NCI-H1417 (cell line): ENCODE measurements at regions not wholly inside any gene's neighbourhood (a gene's known extent, or its start where the extent isn't known, plus 50 kb on each side); places are given as distances from the start of the nearest gene placed in this dataset.
"Not testable (repeated sequence)": the region's sequence is repeated elsewhere in the genome, so short reads cannot be mapped to it uniquely, and the experiment has no call there.

ENCODE experiments used
- DNase-seq, 3 experiments: peaks; one replicate each; lab custom pipeline; 2025; lab: John Stamatoyannopoulos, UW

DNA sequence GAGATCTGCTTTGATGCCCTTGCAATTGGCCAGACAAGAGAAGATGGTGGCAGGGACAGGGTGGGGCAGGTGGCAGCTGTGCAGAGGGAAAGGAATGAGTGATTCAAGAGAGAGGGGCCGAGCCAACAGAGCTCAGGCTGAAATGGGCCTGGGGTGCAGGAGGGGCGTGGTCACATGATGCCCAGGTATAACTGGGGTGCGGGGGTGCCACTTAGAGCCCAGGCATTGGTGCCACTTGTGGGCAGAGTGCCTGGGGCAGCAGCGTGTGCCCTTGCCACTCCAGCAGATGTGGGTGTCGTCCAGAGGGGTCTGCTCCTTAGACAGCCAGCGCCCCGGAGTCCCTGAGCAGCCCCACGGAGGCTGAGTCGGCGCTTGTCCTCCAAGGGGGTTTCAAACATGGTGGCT is 88.7 kb downstream of the PLXNA1 start:
- no peak for DNase-seq

DNA sequence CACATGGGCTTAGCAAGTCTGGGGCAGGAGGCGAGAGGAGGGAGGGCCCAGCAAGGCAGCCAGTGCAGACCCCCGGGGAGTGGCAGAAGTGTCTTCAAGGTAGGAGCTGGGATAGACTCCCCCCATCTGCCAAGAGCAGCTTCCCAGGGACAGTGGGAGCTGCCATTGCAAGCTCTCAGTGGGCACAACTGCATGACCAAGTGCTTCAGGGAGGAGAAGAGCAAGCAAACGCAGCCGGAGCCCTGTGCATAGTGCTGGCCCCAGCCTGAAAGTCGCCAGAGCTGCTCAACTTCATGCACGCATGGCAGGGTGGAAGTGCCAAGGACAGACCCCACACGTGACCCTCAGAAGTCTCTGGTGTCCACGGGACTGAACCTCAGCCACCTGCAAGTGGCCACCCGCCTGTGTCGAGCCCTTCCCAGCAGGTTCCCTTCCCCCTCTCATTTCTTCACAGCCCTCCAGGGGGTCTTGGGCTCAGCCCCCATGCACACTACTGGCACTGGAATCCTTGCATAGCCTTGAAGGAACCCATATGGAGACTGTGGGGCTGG is 89.4 kb downstream of the PLXNA1 start:
- peak in 1 of 3 experiments; percentile 11 for DNase-seq

DNA sequence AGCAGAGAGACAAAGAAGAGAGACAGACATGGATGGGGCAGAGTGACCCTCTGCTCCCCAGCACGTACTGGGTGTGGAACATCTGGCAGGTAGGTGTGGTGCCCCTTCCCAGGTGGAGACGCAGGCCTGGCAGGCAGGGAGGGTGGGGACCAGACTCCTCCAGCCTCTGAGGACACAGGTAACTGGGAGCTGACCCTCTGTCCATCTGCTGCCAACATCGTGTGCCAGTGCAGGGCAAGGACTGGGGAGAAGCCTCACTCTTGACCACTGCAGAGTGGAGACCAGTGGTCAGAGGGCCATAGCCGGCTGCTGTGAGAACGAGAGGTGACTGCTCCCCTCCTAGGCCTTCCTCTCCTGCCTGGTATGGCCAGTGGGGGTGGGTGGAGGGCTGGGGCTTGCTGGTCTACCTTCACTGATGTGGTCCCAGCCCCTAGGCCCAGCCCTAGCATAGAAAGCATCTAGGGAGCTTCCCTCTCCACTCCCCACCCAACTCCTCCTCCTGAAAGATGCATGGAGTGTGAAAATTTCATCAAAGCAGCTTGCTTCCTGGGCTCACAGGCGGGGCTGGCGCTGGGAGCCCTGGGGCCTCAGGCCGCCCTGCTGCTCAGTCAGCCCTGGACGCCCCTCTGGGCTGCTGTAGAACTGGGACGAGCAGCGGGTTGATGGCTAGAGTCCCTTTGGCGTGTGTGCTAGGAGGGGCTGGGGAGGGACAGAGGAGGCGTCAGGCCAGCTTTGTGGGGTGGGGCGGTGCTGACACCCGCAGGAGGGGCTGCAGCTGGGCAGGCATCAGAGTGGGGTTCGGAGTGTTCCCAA is 90.3 kb downstream of the PLXNA1 start:
- DNase-seq = no peak

DNA sequence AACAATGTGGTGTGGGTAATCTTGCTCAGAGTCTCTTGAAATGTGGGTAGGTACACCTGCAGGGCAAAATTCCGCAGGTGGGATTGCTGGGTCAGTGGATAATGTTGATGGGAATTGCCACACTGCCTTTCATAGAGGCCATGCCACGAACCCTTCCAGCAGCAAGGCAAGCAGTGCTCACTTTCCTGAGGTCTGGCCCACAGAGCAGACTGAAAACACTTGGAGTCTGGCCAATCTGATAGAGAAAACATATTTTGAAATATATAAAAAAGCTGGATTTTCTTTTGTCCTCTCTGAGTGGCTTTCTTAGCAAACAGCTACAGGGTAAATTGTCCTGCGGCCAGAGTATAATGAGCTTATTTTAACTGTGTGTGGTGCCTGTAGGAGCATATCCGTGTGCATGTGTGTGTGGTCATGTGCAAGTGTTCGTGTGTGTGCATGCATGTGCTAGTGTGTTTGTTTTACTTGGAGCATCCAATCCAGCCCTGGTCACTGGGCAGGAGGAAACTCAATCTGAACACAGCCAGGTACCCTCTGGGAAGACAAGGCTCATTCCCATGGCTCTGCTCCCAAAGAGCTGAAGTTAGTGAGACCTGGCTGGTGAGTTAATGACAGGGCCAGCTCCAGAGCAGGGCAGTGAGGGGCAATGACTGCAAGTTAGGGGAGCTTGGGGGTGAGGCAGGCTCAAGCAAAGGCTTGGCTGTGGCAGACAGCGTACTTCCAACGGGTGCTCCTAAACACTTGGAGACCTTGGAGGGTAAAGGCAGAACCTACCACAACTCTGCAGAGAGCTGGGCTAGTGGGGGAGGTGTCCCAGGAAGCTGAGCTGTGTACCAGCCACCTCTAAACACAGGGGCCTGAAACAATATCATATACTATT is 91.3 kb downstream of the PLXNA1 start:
- DNase-seq = no peak

DNA sequence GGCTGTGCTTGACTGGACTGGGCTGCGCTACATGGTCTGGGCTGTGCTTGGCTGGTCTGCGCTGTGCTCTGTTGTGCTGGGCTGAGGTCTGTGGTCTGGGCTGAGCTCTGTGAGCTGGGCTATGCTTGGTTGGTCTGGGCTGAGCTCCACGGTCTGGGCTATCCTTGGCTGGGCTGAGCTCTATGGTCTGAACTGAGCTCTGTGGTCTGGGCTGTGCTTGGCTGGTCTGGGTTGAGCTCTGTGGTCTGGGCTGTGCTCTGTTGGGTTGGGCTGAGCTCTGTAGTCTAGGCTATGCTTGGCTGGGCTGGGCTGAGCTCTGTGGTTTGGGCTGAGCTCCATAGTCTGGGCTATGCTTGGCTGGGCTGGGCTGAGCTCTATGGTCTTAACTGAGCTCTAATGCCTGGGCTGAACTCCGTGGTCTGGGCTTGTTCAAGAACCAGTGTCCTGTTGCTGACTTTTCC is 92.0 kb downstream of the PLXNA1 start:
- peak in 1 of 3 experiments; percentile 41 for DNase-seq

DNA sequence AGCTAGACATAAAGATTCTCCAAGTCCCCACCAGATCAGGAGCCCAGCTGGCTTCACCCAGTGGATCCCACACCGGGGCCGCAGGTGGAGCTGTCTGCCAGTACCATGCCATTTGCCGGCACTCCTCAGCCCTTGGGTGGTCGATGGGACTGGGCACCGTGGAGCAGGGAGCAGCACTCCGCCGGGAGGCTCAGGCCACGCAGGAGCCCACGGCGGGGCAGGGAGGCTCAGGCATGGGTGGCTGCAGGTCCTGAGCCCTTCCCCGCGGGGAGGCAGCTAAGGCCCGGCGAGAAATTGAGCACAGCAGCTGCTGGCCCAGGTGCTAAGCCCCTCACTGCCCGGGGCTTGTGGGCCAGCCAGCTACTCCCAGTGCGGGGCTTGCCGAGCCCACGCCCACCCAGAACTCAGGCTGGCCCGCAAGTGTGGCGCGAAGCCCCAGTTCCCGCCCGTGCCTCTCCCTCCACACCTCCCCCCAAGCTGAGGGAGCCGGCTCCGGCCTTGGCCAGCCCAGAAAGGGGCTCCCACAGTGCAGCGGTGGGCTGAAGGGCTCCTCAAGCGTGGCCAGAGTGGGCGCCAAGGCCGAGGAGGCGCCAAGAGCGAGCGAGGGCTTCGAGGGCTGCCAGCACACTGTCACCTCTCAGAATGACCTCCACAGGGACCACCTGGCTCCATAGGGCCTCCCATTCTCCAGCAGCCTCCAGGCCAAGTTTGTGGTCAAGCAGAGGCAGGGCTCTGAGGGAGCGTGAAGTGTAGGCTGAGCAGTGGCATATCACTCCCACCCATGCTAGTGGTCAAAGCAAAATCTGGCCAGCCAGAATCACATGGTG is 93.5 kb downstream of the PLXNA1 start:
- not testable (repeated sequence) for DNase-seq

DNA sequence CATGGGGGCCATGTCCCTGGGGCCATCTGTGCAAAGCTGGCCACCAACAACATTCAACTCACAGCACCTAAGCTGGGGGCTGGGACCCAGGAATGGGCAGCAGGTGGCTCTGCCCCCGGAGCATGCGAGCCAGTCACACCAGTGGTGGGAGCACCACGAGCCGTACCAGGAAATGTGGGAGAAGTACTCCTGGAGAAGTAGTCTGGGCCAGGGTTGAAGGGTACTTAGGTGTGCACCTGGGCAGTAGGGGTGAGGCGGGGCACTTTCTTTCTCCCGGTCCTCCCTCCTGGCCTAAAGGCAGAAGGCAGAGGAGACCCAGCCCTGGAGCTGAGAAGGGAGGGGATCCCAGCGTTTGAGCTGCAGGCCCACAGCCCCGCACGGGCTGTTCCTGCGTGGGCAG is 94.2 kb downstream of the PLXNA1 start:
- DNase-seq = no peak

DNA sequence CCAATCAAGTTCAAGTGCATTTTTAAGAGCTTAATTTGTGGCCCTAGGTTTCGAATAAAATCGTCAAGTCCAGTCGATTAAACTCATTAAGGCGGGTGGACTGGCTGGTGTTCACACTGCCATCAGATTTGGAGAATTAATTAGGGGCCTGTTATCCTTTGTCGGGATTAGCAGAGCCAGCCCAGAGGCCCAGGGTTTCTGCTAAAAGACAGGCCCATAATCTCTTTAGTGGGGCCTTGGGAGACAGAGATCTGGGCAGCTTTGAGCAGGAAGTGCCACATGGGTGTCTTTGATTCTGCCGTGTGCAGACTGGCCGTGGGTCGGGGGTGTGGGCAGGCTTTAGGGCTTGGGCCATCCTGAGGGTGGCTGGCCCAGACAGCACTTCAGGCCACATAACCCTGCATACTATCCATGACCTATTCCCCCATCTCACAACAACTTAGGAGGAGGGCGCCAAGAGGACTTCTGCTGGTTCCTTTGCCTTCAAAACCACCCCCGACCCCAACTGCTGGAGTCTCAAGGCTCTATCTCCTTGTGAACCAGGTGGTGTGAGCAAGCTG is 94.7 kb downstream of the PLXNA1 start:
- no peak for DNase-seq

DNA sequence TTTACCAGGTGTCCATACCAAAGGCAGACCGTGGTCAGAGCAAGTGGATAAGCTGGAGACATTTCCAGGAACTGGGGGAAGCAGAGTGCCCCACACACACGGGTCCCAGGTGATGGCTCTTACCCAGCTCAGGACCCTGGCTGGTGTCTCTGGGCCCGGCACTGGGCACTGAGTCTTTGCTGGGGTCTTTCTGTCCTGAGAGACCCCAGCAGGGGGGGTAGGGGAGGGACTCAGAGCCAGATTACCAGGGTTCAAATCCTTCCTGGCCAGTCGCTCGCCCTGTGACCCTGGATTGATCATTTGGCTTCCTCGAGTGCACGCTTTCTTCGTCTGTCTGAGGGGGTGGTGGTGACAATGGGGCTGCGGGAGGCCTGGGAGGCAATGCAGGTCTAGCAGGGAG is 95.7 kb downstream of the PLXNA1 start:
- no peak for DNase-seq

DNA sequence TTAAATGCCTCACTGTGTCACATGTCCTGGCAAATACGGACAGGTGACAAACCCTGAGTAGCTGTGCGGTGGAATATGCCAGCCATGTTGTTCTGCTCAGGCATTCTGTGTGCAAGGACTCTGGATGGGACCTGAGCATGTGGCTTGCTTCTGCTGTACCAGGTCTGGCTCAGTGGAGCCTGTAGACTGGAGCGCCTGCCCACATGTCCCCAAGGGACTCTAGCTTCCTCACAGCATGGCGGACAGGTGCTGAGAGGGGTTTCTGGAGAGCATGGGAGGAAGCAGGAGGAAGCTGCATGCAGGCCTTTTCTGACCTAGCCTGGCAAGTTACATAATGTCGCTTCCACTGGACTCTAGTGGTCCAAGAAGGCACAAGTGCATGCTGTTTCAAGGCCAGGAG is 96.3 kb downstream of the PLXNA1 start:
- no peak for DNase-seq

DNA sequence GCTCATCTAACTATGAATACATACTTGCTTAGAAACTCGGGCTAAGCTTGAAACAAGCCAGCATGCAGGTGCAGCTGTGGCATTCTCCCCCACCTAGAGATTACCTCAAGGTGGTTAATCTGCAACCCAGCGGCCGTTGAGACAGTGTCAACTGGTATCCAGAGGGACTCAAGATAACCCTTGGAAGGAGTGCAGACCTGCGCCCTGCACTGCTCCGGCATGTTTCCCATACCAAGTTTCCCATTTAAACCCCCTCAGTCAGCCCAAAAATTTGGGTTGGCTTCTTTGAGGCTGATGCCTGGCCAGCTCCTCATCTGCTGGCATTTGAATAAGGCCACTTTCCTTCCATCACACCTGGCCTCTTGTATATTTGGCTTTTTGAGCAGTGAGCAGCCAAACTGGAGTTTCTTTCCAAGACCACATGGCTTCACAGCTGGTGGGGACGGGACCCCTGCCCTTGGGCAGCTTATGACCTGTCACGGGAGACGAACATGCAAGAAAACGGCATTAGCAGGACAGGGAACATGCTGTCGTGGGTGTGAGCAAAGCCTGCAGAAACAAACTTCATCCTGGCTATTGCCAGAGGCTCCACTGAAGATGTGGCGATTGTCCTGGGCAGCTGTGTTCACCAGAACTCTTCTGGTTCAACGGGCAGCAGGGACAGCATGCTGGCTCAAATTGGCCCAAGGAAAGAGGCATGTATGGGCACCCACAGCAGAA is 98.2 kb downstream of the PLXNA1 start:
- no peak for DNase-seq

DNA sequence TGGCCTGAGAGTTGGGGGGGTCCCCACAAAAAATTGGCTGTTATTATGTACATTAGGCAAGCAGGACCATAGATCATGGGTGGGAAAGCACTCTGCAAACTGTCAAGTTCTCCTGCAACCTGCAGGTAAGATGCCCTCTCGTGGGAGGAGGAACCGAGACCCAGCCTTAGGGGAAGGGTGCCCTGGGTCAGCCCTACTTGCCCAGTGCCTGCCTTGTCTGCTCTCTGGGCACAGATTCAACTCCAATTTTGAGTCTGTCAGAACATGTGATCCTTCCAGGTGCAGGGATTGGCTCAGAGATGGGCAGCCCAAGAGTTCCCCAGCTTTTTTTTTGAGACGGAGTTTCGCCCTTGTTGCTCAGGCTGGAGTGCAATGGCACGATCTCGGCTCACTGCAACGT is 99.2 kb downstream of the PLXNA1 start:
- DNase-seq = no peak

DNA sequence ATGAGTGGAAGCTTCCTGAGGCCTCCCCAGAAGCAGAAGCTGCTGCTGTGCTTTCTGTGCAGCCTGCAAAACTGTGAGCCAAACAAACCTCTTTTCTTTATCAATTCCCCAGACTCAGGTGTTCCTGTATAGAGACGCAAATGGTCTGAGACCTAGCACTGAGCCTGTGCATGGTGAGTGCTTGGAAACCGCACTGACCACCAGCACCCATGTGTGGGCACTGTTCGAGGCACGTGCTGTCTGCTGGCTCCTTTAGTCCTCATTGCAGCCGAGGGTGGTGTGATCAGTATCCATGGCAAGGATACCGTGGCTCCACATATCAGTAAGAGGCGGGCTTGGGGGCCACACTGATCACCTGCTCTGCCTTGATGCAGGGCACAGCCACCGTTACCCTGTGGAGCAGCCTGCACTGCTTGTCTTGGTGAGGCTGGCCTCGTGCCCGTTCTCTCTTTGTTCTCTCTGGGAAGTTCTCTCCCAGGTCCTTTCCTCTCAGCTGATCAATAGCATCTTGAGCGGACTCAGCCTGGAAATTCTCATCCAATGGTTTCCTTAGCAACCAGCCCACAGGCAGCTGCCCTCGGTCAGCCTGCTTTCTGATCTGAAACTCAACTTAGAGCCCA is 101.0 kb downstream of the PLXNA1 start:
- DNase-seq = peak in 1 of 3 experiments; percentile 27

DNA sequence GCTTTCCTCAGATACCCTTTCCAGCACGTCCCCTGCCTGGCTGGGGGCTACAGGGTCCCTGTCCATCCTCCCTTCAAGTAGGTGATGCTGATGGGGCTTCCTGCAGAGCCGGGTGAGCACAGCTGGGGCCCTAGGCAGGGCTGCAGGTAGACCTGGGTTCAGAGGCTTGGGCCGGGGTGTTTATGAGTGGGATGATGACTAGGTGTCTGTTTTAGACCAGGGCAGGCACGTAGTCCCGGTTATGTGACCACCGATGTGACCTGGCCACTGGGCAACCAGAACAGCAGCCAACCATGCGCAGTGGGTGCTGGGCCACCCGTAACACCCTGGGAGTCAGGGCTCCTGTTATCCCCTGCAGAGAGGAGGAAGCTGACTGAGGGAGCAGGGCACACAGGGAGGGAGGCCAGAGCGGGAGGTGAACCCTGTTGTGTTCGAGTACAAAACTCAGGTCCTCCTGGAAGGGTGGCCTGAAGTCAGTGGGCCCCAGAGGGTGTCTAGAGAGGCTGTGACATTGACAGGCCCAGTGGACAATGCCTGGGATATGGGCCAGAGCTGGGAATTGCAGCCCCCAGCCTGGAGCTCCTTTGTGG is 101.6 kb downstream of the PLXNA1 start:
- DNase-seq = no peak

DNA sequence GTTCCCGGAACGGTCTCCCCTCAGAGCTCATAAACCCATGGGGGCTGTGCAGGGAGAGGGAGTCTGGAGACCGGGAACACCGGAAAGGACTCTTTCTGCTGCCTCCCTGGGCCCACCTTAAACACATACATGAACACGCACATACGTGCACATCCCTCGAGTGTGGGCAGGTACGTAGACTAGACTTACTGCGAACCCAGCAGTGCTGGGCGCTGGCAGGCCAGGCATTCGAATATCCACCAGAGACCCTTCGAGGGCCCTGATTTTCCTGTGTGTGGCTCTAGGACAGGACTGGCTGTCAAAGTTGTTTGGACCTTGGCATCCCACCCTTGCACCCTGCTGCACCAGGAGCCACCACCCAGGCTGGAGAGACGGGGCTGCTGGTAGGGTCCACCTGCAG is 102.7 kb downstream of the PLXNA1 start:
- no peak for DNase-seq

DNA sequence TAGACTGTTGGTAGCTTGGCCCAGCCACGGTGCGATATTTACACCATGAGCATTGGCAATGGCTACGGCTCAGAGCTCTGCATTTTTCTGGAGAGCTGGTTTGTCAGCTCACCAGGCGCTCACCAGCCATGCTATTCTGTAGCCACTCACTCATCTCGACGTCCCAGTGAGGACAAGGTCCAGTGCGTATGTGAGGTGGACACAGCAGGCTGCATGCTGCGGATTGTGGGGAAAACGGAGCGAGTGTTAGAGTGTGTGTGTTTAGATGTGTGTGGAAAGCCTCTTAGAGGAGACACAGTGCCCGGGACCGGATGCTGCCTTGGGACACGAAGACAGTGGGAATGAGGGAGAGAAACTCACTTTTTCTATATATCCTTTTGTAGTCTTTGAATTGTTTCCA is 103.7 kb downstream of the PLXNA1 start:
- not testable (repeated sequence) for DNase-seq

DNA sequence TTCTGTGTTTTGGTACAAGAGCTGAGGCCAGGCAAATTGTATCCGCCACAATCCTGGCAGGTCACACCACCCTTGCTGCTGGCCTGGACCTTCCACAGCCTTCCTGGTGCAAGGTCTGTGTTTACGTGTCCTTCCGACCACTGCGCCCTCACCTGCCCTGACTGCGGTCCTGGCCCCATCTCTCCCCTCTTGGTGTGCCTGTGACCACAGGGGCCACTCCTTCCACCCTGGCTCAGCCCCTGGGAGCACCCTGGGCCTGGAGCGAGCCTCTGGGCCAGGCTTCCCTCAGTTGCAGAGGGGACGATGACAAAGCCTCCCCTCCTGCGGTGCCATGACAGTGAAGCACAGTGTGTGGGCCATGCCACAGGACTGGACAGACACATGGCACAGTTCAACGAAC is 104.5 kb downstream of the PLXNA1 start:
- DNase-seq = no peak

DNA sequence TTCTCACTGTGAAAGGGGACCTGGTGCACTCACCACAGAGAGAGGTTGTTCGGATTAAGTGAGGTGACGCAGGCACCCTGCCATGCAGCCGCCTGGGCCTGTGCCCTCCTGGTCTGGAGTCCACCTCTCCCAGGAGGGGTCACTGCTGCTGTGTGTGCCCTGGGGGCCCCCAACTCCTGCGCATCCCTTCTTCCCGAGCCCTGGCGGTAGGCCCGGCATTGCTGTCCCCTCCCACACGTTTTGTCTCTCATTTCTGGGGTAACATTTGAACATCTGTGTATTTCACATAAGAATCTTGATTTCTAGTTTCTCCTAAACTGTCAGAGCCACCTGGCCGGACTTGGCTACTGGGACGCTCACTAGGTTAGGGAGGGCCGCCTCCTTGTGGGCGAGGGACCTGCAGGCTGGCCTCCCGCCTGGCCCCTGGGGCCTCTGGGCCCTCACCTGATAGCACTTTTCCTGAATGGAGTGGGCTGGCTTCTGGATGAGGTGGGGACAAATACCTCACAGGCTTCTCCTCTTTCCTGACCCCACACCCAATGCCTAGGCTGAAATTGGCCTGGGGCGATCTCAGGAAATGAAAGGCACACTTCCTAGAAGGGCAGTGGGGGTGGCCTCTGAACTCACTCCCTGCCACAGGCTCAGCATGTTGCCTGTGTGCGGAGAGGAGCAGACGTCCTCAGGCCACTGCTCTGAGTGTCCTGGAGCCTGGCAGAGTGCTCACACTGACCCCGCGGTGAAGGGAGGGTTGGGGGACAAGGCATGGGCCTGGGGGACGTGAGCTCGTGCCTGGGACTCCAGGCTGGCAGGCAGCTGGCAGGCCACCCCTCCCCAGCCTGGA is 104.2 kb upstream of the PRR23E start:
- DNase-seq = no peak
